Inferior parietal cortex (tissue), 1 donor: ENCODE measurements at regions not wholly inside any gene's neighbourhood (a gene's known extent, or its start where the extent isn't known, plus 50 kb on each side); places are given as distances from the start of the nearest gene placed in this dataset.

Experiments used
- DNase-seq: peaks from one replicate; pipeline ENCODE4 v3.0.0-alpha.2; 2016; ENCODE audit errors: extremely low spot score

DNA sequence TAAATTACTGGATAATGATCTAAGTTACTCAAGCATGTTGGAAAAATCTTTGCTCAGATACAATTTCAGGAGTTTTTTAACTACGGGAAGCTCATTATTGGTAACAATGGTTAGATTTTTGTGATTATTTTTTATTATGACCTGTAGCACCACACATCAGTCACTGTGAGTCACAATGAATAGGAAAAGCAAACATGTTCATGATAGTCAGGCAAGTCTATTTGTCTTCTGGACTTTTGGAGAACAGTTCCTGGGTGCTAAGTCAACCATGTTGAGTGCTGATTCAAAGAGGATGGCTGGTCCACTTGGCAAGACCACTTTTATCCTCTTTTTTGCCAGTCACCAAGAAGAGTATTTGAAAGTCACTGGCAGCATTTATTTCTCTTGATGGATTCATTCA, 403.2 kb downstream of the KIF4B start:
- DNase-seq = no peak

DNA sequence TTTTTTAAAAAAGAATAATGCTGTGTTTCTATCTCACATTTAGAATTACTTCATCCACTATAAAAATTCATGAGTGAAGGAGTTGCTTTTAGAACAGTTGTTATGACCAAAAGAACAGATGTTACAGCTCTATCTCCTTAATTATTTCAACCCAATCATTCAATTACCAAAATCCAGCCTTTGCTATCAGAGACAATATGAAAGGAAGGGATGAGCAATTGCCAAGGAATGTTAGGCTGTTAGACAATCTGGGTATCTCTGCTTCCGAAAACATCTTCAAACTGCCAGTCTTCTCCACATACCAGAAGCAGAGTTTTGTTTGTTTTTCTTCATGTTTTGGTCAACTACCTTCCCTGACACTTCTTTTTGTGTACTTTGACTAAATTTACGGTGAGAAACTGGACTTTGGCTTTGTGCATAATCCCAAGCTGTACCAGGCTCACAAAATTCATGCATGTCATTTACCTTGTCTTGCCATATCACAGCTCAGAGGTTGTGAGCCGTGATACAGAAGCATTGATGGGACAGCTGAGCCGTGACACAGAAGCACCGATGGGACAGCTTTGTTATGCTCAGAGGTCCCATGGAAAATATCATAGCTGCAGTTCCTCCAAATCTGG, 405.5 kb downstream of the KIF4B start:
- no peak for DNase-seq

DNA sequence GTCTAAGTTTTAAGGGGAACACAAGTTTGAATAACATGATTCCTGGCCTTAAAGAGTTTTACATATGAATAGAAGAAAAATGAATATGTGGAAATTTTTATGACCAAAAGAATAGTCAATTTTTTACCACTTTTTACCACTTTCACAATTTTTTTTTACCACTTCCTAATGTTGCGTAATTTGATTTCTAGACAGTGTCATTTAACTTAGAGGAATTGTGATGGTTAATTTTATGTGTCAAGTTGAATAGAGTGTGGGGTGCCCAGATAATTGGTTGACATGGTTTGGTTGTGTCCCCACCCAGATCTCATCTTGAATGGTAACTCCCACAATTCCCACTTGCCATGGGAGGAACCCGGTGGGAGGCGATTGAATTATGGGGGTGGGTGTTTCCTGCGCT, 416.6 kb downstream of the KIF4B start:
- no peak for DNase-seq

DNA sequence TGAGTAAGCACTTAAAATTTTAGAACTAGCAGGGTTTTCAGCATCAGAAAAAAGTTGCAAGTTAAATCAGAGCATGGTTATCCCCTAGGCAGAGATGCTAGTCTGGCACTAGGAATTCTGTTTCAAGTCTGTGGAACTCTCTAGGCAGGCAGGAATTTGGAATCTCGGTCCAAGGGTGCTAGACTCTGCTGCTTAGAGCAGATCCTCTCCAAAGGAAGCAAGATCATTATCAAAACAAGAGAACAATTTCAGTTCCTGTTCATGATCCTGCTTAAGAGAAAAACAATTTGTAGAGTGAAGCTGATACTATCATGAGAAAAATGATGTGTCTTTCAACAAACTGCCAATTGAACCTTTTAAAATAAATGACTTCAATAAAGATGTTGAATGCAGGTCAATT, 420.7 kb downstream of the KIF4B start:
- DNase-seq = no peak

DNA sequence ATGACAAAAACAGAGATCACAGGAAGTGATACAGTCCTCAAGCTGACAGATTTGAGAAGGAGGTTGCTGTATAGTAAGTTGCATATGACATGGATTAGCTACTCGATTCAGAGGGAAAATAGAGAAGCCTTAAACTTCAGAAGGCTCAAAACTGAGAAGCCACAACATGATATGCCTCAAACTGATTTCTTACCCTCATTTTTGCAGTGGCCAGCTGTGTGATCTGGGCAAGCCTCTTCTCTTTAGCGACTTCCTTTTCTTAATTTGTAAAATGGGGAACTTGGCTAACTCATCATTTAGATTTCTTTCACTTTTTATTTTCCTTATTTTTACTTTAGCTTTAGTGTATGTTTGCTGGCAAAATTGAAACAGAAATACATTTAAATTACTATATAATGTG, 421.1 kb downstream of the KIF4B start:
- no peak for DNase-seq

DNA sequence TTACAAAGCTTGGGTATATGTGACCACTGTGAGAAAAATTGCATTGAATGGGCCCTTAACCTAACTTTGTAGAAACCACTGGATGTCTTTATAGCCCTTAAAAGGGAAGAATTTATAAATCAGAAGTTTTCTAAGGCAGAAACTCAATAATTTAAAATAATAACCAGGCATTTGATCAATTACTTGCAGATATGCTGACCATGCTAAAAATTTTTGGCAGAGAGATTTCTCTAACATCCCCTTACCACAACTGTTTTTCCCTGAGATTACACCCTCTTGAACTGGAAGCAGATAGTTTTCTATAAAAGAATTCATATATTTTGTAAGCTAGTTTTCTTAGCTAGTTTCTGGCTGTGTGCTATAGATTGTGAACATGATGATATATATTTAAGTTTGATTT, 428.3 kb downstream of the KIF4B start:
- DNase-seq = no peak

DNA sequence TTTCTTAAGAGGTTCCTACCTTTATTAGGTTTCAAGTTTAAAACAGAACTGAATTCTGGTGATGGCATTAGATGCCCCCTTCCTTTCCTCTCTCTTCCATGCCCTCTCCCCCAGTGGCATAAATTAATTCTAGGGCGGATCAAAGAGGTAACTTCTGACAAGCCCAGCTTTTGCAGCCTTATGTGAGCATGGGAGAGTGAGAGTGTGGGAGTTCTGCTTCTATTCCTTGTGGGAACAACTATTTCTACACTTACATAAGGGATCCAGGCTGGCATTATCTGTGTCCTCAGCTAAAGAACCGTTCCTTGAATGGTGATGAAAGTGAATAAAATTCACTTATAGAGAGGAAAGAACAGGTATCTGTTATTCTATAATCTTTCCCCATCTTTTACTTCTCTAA, 437.6 kb downstream of the KIF4B start:
- peak; percentile 10 for DNase-seq

DNA sequence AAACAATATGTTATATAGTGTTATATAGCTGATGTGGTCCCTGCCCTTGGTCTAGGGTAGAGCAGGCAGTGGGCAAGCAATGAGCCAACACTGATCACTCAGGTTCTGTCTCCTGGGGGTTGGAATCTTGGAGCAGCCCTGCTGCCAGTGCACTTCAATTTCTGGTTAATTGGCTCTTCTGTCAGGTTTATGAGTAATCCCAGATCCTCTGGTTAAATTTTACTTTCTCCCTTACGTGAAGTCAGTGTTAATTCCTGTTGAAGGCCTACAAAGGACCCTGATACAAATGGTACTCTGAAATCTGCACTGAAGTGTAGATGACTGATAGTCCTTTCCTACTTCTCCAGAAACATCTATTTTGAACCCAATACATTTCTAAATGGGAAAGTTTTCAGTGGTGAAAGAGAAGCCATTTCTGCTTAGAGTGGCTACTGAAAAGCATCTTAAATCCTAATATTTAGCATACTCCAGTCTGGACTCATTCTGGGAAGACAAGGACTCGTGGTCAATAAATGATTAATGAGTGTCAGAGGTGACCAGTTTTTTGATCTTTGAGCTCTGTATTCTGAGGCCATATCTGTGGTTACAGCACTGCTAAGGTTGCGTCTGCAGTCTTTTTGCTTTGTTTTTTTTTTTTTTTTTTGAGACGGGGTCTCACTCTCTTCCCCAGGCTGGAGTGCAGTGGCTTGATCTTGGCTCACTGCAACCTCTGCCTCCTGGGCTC, 442.4 kb downstream of the KIF4B start:
- no peak for DNase-seq

DNA sequence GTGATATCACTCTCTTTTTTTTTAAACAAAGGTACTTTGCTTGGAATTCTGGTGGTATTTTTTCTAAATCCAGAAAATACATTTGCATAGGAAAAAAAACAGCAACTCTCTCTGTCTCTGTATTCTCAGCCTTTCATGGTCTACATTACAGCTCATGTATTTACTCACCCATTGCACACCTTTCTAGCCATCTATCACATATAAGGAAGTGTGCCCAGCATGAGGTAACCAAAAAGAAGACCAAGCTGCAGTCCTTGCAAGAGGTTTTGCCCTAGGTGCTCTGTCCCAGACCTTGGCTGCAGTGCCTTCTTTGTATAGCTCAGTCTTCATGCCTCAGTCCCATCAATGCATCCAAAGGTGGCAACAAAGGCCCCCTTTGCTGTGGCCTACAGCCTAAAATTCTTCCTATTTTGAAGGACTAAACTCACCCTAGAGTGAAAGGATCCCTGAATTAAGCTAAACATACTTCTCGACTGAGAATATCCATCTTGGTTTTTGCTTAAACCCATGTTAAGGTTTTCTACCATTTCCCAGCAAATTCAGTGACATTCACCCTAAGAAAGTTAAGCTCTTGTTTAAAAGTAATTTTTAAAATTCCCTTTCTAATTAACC, 446.4 kb downstream of the KIF4B start:
- no peak for DNase-seq

DNA sequence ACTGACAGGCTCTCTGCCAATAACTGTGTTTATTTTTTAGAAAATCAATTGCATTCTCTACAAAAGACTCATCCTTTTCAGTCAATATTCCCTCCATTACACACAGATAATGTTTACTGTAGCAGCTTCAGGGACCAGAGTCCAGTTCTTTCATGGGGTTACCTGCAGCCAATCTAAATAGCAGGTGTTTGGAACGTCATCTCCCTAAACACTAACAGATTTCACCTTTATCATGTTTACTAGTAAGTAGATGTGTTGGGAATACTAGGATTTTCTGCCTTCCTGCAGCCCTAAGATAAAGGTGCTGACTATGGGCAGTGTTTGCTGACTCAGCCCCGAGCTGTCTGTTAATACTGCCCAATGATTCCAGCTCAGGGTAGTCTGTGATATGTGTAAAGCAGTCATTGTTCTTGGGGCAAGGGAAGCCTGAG, 447.0 kb downstream of the KIF4B start:
- no peak for DNase-seq

DNA sequence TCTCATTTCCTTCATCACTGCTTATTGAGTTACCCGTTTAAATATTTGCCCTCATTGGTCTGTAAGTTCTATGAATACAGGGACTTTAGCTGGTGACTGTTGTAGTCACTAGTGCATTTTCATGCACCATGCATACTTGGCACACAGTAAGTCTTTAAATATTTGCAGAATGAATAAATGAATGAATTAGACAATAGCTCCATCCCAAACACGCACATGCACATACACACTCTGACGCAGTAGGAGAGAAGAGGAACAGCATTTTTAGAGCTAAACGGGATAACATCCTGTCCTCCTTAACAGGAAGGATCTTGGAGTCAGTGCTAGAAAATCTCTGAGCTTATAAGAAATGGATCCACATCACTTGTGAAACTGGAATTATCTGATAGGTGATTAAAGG, 447.7 kb downstream of the KIF4B start:
- no peak for DNase-seq

DNA sequence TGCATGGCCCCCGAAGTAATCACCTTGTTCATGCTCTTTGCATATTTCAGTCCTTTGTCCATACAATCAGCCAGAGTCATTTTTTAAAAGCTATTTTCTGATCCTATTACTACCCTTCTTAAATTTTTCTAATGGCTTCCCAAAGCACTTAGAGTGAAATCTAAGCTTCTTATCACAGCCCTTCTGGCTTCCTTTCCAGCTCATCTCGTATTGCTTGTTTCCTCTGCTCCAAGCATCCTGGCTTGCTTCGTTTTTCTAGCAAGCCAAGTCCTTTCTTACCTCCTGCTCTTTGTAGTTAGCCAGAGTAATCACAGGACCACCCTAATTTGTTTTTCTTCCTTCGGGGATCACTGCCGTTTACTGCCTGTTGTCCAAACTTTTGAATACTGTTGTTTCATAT, 453.3 kb downstream of the KIF4B start:
- DNase-seq = no peak

DNA sequence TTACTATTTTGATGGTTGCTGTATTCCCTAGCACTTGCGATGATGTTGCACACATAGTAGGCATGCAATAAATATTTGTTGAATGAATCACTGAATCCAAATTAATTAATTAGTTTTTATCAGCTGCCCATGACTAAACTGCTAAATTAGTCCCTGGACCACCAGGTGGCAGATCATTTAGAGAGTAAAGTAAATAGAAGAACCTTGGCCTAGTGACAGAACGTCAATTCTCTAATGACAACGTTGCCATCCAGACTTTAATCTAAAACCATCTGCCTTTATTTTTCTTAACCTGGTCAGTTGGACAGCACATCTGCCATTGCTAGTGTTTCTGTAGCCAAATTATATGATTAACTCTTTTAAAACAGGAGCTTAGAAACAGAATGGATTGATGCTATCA, 457.5 kb downstream of the KIF4B start:
- DNase-seq = no peak

DNA sequence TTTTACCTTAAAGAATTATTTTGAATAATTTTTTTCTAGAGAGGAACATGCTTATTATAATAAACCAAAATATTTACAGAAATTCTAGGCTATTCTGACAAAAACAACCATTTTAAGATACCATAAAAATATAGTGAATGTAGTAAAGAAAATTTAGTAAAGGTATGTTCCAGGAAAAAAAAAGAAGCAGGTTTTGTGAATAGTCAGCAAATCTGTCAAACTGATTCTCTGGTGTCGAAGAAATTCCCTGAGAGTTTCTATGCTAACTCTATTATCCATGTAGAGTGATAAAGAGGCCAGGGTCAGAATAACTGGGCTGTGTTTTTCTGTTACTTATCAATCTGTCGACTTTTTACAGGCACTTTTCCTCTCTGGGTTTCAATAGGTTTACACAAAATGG, 459.2 kb downstream of the KIF4B start:
- DNase-seq = no peak

DNA sequence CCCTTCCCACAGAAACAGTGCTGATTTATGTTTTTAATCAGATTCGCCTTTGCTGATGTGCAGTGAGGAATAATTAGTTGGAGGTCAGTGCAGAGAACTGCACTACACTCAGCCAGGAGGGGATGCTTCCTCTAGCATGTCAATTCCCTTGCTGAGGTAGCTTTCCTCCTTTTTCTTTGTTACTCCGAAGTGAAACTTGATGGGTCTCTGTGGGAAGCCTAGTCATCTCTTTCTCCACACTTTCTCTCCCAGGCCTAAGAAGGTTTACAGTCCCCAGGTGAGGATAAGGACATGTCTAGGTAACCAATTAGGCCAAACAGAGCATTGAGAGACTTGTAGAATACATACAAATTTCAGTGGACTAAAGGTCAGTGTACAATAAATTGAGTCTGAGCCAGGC, 461.8 kb downstream of the KIF4B start:
- no peak for DNase-seq

DNA sequence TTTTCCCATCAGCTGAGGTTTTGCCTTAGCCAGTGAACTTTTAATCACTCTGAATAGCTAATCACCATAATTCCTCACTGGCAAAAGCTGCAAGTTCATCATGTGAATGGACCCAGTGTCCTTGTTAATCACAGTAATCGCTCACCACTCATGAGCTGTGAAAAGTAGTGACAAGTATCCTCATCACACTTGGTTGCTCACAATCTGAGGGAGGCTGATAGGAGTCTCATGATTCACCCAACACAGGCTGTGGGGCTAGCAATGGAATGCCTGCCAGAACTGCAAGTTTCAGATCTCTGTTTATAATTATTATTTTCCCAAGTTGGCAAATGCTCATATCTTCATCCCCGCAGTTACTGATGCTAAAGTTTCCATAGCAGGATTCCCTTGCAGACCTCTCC, 467.2 kb downstream of the KIF4B start:
- no peak for DNase-seq

DNA sequence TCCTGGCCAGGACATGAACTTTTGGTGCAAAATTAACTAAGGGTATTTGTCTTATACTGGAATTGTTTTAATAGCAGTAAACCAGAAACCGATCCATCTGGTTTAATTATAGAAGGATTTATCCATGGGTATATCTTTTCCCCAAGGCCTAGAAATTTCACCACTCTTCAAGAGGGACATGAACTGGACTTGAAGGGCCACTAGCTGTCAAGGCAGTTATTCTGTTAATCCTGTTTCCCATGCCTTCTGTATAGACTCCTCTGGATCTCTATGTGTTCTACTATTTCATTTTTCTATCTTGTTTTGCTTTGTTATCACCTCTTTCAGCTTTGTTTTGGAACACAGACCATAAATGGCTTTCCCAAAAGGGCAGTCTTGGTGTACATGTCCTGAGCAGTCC, 467.6 kb downstream of the KIF4B start:
- no peak for DNase-seq

DNA sequence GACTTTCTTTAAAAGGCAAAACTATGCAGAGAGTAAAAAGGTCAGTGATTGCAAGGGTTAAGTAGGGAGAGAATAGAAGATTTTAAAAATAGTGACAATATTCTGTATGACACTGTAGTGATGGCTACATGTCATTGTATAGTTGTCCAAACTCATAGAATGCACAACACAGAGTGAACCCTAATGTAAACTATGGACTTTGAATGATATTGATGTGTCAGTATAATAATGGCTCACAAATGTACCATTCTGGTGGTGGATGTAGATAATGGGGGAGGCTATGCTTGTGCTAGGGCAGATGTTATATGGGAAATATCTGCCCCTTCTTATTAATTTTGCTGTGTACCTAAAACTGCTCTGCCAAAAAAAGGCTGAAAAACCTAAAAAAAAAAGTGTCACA, 468.9 kb downstream of the KIF4B start:
- DNase-seq = no peak

DNA sequence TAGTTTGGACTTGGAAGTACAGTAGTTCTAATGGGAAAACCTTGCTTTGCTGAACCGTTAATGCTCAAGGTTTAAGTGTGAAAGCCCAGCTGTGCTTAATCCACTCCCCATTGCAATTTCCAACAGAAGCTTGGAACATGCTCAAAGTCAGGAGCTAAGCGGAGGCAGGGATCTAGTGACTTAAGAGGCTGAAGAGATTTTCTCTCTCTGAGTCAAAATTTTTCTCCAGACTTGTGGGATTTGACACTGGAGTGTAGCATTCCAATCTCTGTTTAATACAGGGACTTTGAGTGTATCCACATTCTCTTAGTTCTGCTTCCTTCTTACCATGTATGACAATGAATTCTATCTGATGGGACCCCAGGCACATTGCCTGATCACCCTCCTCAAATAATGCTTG, 471.8 kb downstream of the KIF4B start:
- DNase-seq = no peak

DNA sequence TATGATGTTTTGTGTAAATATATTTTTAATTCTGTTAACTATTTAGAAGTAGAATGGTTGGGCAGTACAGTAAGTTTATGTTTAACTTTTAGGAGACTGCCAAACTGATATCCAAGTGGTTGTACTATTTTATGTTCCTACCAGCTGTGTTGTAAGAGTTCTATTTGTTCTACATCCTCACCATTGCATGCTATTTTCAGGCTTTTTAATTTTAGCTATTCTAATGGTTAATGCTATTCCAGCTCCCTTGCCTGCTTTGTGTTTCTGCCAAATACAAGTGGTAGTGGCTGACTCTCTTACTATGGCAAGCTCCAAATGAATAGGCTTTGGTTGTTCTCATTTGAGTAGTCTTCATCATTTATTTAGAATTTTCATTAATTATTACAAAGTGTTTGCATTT, 476.4 kb downstream of the KIF4B start:
- no peak for DNase-seq

DNA sequence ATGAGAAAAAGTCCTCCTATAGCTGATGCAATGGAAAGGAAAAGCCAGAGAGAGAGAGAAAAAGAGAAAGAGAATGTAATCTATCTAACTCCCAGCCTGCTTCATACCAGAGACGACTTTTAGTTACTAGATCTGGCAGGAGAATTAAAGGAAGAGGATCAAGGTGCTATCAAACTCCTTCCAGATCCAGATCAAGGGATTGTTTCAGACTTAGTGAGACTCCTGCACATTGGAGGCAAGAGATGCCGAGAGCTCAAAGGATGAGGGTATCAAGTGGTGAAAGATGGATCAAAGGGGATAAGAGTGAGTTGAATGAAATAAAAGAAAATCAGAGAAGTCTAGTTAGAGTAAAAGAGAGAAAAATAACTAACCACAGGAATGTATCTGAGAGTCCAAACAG, 478.6 kb downstream of the KIF4B start:
- no peak for DNase-seq

DNA sequence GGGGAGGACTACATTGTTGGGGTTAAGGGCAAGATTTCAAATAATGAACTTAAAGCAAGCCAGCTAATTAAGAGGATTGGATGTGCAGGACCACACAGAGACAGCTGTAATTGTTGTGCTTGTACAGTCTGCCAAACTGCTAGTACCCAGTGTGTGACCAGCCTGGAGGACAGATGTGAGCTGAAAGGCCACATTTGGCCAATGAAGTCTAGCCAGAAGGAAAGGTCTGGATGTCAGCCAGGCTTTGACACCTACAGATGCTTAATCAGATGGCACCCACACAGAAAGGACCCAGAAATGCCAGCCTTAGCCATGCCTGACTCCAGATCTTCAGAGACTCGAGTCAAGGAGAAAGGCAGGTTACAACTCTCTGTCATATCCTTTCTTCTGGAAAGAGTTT, 491.1 kb downstream of the KIF4B start:
- no peak for DNase-seq

DNA sequence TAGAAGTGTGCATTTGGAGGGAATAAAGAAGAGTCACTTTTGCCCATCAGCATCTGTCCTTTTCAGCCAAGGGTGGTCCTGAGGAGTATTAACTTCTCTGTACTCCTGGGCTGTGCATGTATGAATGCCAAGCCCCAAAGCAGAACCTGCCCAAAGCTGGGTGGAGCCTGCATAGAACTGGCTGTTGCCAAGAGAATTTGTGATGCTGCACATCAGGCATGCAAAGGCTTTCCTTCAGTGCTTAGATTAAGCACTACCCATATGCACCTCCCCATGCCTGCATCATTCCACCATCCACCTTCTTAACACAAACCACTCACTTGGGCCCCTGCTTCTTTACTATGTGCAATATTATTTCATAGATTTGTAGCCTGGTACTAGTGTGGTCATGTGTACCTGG, 493.8 kb downstream of the KIF4B start:
- DNase-seq = no peak

DNA sequence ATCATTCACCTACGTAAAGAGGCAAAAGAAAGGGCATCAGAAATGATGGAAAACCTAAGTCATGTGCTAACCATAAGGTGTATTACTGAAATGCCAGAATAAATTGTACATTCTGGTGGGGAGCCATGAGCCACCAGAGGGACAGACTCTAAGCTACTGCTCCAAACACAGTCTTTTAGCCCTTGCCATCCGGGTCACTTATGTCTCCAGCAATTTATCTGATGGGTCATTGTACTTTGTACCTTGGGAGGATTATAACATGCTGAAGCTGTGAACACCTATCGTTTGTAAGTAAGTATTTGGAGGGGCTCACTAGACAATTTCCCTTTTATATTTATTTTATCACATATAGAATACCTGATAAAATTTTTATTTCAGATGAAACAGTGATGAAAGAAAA, 495.1 kb downstream of the KIF4B start:
- no peak for DNase-seq
